Transverse colon (tissue), 4 donors: ENCODE measurements at regions not wholly inside any gene's neighbourhood (a gene's known extent, or its start where the extent isn't known, plus 50 kb on each side); places are given as distances from the start of the nearest gene placed in this dataset.

ENCODE experiments used
- DNase-seq: peaks from one replicate; pipeline ENCODE4 v3.0.0-alpha.2; 2019
- H3K27ac ChIP-seq, 4 donors: fragments of 200-600 bp; sonication (generic); 2 replicates each; pipeline ENCODE4 v1.5.1; 2016 to 2018; ENCODE audit warnings: inconsistent platforms in 4 of 4
- H3K27me3 ChIP-seq: fragments of 200-600 bp; sonication (generic); 2 replicates; pipeline ENCODE4 v1.5.1; 2017; ENCODE audit warnings: inconsistent platforms
- H3K36me3 ChIP-seq, 4 donors: fragments of 200-600 bp; sonication (generic); 2 replicates each; pipeline ENCODE4 v1.5.1; 2017 to 2019; ENCODE audit warnings: inconsistent platforms in 4 of 4
- H3K4me1 ChIP-seq, 4 donors: fragments of 200-600 bp; sonication (generic); 2 replicates each; pipeline ENCODE4 v1.5.1; 2017 to 2020; ENCODE audit warnings: inconsistent platforms in 4 of 4
- H3K4me3 ChIP-seq, 4 donors: fragments of 200-600 bp; sonication (generic); 1 replicate in 1 of 4; 2 replicates in 3 of 4; pipeline versions ENCODE4 v1.5.1 to v1.6.1; 2017 to 2019; ENCODE audit warnings: inconsistent platforms in 4 of 4
- H3K9me3 ChIP-seq, 2 donors: fragments of 200-600 bp; sonication (generic); 2 replicates each; pipeline ENCODE4 v1.5.1; 2017 to 2019; ENCODE audit warnings: inconsistent platforms in 2 of 2
- EP300 ChIP-seq: sonication (generic); formaldehyde crosslinking; IDR thresholded peaks from one replicate; pipeline ENCODE4 v1.6.1; 2017; ENCODE audit warnings: antibody characterized with exemption, low read depth
- POLR2A ChIP-seq: fragments of 450-650 bp; IDR thresholded peaks from one replicate; pipeline ENCODE4 v1.6.1; 2016; ENCODE audit warnings: antibody characterized with exemption, mild to moderate bottlenecking, moderate library complexity
- POLR2AphosphoS5 ChIP-seq, 3 donors: sonication (generic); formaldehyde crosslinking; IDR thresholded peaks; one replicate each; pipeline ENCODE4 v1.6.1; 2016; ENCODE audit warnings: antibody characterized with exemption in 3 of 3
- WGBS, 2 donors: methylation state at CpG; one replicate each; pipeline ENCODE4 v1.1.5; 2018; ENCODE audit warnings: low coverage in 1 of 2; 5-methylcytosine and 5-hydroxymethylcytosine counted together
- in situ Hi-C, 4 donors: fragments of 200-750 bp; cut with MboI; loops; one replicate each; pipeline versions ENCODE4 v1.15.0 to v1.15.1; 2017; ENCODE audit warnings: low sequenced_read_pairs in 3 of 4, low pct_ligation_motif_present in 1 of 4, low pct_unique_long_range_greater_than_20kb in 1 of 4
- intact Hi-C: fragments of 100-400 bp; cut with DNase I; formaldehyde crosslinking; loops from one replicate; pipeline ENCODE4 v1.15.1; 2023; ENCODE audit warnings: low total_unique reads
- TF ChIP-seq, protein P1 (sequence below), 5 experiments: fragments of 200-600 bp in 3 of 5; fragments of 450-650 bp in 2 of 5; sonication (generic) in 3 of 5; IDR thresholded peaks; 1 replicate in 2 of 5; 2 replicates in 3 of 5; pipeline ENCODE4 v1.5.1; 2016 to 2017; ENCODE audit warnings: antibody characterized with exemption in 5 of 5, inconsistent platforms in 3 of 5, mild to moderate bottlenecking in 2 of 5, moderate library complexity in 1 of 5

DNA sequence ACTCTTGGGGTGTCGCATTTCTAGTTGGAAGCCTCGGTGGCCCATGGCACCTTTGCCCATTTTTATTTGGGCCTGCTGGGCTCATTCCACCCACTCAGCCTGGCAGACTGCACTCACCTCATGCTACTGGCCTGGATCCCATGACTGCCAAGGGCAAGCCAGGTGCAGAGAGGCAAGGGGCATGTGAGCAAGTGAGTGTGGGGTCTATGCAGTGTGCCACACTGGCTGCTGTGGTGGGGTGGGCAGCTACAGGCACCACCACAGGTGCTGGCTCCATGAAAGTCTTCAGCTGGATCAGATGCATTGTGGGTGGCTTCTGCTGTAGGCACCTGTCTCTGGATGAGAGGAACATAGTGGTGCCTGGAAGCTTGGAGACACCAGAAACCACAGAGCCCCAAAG is 220.8 kb downstream of the POLR1F start:
- Histone ChIP-seq H3K36me3 (no peaks in the 10 kb centered on the region), H3K4me3 (no peak overlapping the region), H3K4me1 (no peaks in the 10 kb centered on the region), H3K27ac (no peak overlapping the region), H3K27me3 (no peaks in the 10 kb centered on the region), H3K9me3 (no peaks in the 10 kb centered on the region)
- intact Hi-C loops = no loop called here
- WGBS, 2 donors = 79% methylated on average over 2 of the region's 2 CpGs; no CpG with 5 or more reads in 1 of the 2 donors
- in situ Hi-C loops = no loop called here
- TF ChIP-seq POLR2AphosphoS5 (IDR thresholded peaks at IDR 0.05) (no peak), EP300 (no peak), POLR2A (no peak)
- TF ChIP-seq, protein P1, sequence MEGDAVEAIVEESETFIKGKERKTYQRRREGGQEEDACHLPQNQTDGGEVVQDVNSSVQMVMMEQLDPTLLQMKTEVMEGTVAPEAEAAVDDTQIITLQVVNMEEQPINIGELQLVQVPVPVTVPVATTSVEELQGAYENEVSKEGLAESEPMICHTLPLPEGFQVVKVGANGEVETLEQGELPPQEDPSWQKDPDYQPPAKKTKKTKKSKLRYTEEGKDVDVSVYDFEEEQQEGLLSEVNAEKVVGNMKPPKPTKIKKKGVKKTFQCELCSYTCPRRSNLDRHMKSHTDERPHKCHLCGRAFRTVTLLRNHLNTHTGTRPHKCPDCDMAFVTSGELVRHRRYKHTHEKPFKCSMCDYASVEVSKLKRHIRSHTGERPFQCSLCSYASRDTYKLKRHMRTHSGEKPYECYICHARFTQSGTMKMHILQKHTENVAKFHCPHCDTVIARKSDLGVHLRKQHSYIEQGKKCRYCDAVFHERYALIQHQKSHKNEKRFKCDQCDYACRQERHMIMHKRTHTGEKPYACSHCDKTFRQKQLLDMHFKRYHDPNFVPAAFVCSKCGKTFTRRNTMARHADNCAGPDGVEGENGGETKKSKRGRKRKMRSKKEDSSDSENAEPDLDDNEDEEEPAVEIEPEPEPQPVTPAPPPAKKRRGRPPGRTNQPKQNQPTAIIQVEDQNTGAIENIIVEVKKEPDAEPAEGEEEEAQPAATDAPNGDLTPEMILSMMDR (IDR thresholded peaks at IDR 0.05) = no peak
- no peak for DNase-seq

DNA sequence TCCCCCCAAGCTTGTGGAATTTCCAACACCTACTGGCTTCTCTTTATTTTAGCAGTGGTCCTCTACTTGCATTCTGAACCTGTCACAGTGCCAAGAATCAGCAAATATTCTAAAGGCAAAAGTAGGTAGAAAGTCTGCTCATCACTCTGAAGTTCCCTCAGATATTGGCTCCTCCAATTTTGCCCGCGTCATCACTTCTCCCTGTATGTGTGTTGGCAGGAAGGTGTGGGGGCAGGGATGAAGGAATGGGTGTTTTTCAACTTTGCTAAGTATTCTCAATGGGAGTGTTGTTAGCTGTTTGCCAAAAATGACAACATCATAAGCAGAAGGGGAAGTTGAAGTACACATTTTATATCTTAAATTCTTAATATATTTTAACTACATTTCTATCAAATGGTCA is 226.2 kb downstream of the POLR1F start:
- TF ChIP-seq, protein P1 (IDR thresholded peaks at IDR 0.05) = no peak
- TF ChIP-seq EP300 = no peak
- no peak for TF ChIP-seq POLR2A
- TF ChIP-seq POLR2AphosphoS5 (IDR thresholded peaks at IDR 0.05) = no peak
- Histone ChIP-seq H3K9me3 (peaks cover 0 to 3% of the 10 kb centered on the region in 2 donors), H3K4me1 (no peaks in the 10 kb centered on the region), H3K27me3 (no peaks in the 10 kb centered on the region), H3K4me3 (no peak overlapping the region), H3K36me3 (no peaks in the 10 kb centered on the region), H3K27ac (no peak overlapping the region)
- DNase-seq = no peak
- in situ Hi-C loops (no loop called here), intact Hi-C loops (no loop called here)
- WGBS, 2 donors = 94 to 95% methylated on average over 2 of the region's 2 CpGs

DNA sequence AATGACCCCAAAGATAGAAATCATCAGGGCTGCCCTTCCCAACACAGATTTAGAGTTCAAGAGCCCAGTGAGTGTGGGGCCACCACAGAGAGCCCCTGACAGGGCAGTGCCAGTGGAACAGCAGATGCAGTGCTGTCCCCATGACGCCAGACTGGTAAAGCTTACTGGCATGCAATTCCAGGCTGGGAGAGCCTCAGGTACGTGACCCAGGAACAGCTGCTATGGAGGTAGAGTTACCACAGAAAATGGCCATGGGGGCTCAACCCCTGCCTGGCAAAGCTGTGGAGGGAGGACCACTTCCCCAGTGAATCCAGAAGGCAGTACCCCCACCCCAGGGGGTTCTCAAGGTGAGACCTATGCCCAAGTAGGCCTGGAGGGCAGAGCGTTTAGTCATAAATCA is 228.5 kb downstream of the POLR1F start:
- in situ Hi-C loops = no loop called here
- Histone ChIP-seq H3K9me3 (peaks cover 0 to 3% of the 10 kb centered on the region in 2 donors), H3K27me3 (no peaks in the 10 kb centered on the region), H3K27ac (no peak overlapping the region), H3K4me1 (no peaks in the 10 kb centered on the region), H3K4me3 (no peak overlapping the region), H3K36me3 (no peaks in the 10 kb centered on the region)
- no peak for DNase-seq
- intact Hi-C loops = no loop called here
- TF ChIP-seq, protein P1 (IDR thresholded peaks at IDR 0.05) = no peak
- WGBS, 2 donors = 80 to 89% methylated on average over 2 to 3 of the region's 3 CpGs

DNA sequence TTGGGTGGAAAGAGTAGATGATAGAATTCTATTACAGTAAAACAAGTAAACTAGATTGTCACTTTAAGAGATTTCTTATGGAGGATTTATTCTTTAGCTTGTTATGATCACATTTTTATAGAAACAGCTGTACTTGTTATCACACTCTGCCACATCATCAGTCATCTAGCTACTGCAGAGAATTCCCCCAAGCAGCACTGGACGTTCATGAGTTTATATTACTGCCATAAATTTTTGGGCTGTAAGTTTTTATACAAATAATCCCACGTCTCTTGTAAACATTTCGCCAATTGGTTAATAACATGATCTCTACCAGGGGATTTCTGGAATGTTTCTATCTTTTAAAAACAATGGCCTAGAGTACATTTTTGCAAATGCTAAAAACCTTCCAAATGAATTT is 238.8 kb downstream of the POLR1F start:
- Histone ChIP-seq H3K4me3 (no peak overlapping the region), H3K27ac (no peak overlapping the region), H3K4me1 (no peaks in the 10 kb centered on the region), H3K27me3 (no peaks in the 10 kb centered on the region), H3K36me3 (no peaks in the 10 kb centered on the region), H3K9me3 (no peaks in the 10 kb centered on the region)
- WGBS, 2 donors = 41 to 50% methylated on average over 3 of the region's 3 CpGs
- no peak for DNase-seq
- intact Hi-C loops (no loop called here), in situ Hi-C loops (no loop called here)
- TF ChIP-seq EP300 (no peak), POLR2AphosphoS5 (IDR thresholded peaks at IDR 0.05) (no peak), POLR2A (no peak)
- TF ChIP-seq, protein P1 (IDR thresholded peaks at IDR 0.05) = no peak
